H1 (cell line): ENCODE measurements at regions not wholly inside any gene's neighbourhood (a gene's known extent, or its start where the extent isn't known, plus 50 kb on each side); places are given as distances from the start of the nearest gene placed in this dataset.

Experiments used
- CTCF ChIA-PET: fragments of 300-600 bp; sonication (Branson Sonifier 250); formaldehyde crosslinking; loops from one replicate; lab custom pipeline; 2021; ENCODE audit not compliant: partially characterized antibody; lab: Charles Lee
- POLR2A ChIA-PET: fragments of 300-600 bp; sonication (Branson Sonifier 250); formaldehyde crosslinking; loops from one replicate; lab custom pipeline; 2021; ENCODE audit warnings: inconsistent platforms; ENCODE audit not compliant: partially characterized antibody; lab: Charles Lee
- DNase-seq, 2 experiments: peaks; one replicate each; pipeline versions ENCODE4 v3.0.0 to v3.0.0-alpha.2; 2010 to 2022; ENCODE audit warnings: low spot score in 2 of 2, low read depth in 1 of 2, mixed read lengths in 1 of 2
- FAIRE-seq: peaks from 2 replicates; lab custom pipeline; 2011; peaks lifted over from hg19 to GRCh38; lab: Jason Lieb, UNC
- H2AFZ ChIP-seq: 2 replicates; pipeline ENCODE4 v1.8.1; 2012; ENCODE audit warnings: low read length, inconsistent platforms
- H2AK5ac ChIP-seq: 2 replicates; pipeline ENCODE4 v1.6.1; 2013; ENCODE audit warnings: low read depth, low read length
- H2BK120ac ChIP-seq: replicated peaks from 2 replicates; pipeline ENCODE3; 2013; ENCODE audit warnings: low read depth, low read length, inconsistent platforms
- H2BK12ac ChIP-seq: 2 replicates; pipeline ENCODE4 v1.6.1; 2013; ENCODE audit warnings: low read depth, low read length
- H2BK15ac ChIP-seq: 2 replicates; pipeline ENCODE4 v1.6.1; 2013; ENCODE audit warnings: low read length
- H2BK20ac ChIP-seq: 2 replicates; pipeline ENCODE4 v1.6.1; 2013; ENCODE audit warnings: low read length
- H2BK5ac ChIP-seq: 2 replicates; pipeline ENCODE4 v1.6.1; 2013; ENCODE audit warnings: low read depth, low read length
- H3K14ac ChIP-seq: 2 replicates; pipeline ENCODE4 v1.6.1; 2013; ENCODE audit warnings: inconsistent platforms; ENCODE audit not compliant: insufficient read length
- H3K18ac ChIP-seq: 2 replicates; pipeline ENCODE4 v1.6.1; 2013; ENCODE audit warnings: low read length; ENCODE audit errors: extremely low read depth
- H3K23ac ChIP-seq: 2 replicates; pipeline ENCODE4 v1.6.1; 2013; ENCODE audit warnings: inconsistent platforms; ENCODE audit not compliant: insufficient read length
- H3K23me2 ChIP-seq: 2 replicates; pipeline ENCODE4 v1.6.1; 2013; ENCODE audit warnings: low read depth, low read length
- H3K27ac ChIP-seq: 2 replicates; pipeline ENCODE4 v1.6.1; 2011; ENCODE audit warnings: low read depth, low read length, inconsistent platforms
- H3K27me3 ChIP-seq, 4 experiments: replicated peaks in 1 of 4; 1 replicate in 1 of 4; 2 replicates in 3 of 4; pipeline versions ENCODE4 v1.6.1 to v1.8.1; 2011 to 2013; ENCODE audit warnings: low read length in 3 of 4, mild to moderate bottlenecking in 3 of 4, inconsistent platforms in 2 of 4, mixed read lengths in 2 of 4, moderate library complexity in 1 of 4; ENCODE audit not compliant: control insufficient read depth in 3 of 4, insufficient read depth in 3 of 4; ENCODE audit errors: extremely low read depth in 1 of 4
- H3K36me3 ChIP-seq, 4 experiments: 2 replicates each; pipeline versions ENCODE4 v1.6.1 to v1.8.1; 2011 to 2013; ENCODE audit warnings: mild to moderate bottlenecking in 4 of 4, low read length in 3 of 4, moderate library complexity in 2 of 4, control low read depth in 1 of 4, inconsistent platforms in 1 of 4; ENCODE audit not compliant: insufficient read depth in 4 of 4, control insufficient read depth in 2 of 4
- H3K4ac ChIP-seq: replicated peaks from 2 replicates; pipeline ENCODE3; 2013; ENCODE audit warnings: low read length, low read depth, mixed read lengths, inconsistent platforms; ENCODE audit not compliant: insufficient read length
- H3K4me1 ChIP-seq, 4 experiments: replicated peaks in 1 of 4; 1 replicate in 1 of 4; 2 replicates in 3 of 4; pipeline versions ENCODE4 v1.6.1 to v1.8.1; 2011 to 2013; ENCODE audit warnings: low read length in 3 of 4, inconsistent platforms in 2 of 4, mixed read lengths in 1 of 4; ENCODE audit not compliant: insufficient read depth in 4 of 4, control insufficient read depth in 3 of 4
- H3K4me2 ChIP-seq, 2 experiments: 2 replicates each; pipeline versions ENCODE4 v1.6.1 to v1.8.1; 2011 to 2013; ENCODE audit warnings: low read depth in 2 of 2, low read length in 2 of 2, control low read depth in 1 of 2, inconsistent platforms in 1 of 2, mild to moderate bottlenecking in 1 of 2; ENCODE audit not compliant: insufficient read depth in 1 of 2
- H3K4me3 ChIP-seq, 4 experiments: fragments of 200-600, 300-600 bp in 1 of 4; sonication (generic), shearing (Covaris generic), sonication (Bioruptor Twin) in 1 of 4; 2 replicates each; pipeline versions ENCODE4 v1.5.1 to v1.8.1; 2011 to 2016; ENCODE audit warnings: low read length in 4 of 4, low read depth in 3 of 4, control low read depth in 2 of 4, inconsistent platforms in 2 of 4, mild to moderate bottlenecking in 2 of 4, mixed read lengths in 1 of 4, moderate library complexity in 1 of 4; ENCODE audit not compliant: insufficient read depth in 2 of 4; ENCODE audit errors: extremely low read depth in 1 of 4
- H3K56ac ChIP-seq: replicated peaks from 2 replicates; pipeline ENCODE3; 2013; ENCODE audit warnings: low read depth, mild to moderate bottlenecking, mixed read lengths, low read length, inconsistent platforms; ENCODE audit not compliant: insufficient read length
- H3K79me1 ChIP-seq: 2 replicates; pipeline ENCODE4 v1.6.1; 2013; ENCODE audit warnings: low read depth, low read length, control low read depth
- H3K79me2 ChIP-seq, 2 experiments: 2 replicates each; pipeline versions ENCODE4 v1.6.1 to v1.8.1; 2012 to 2013; ENCODE audit warnings: low read length in 2 of 2, mild to moderate bottlenecking in 2 of 2, inconsistent platforms in 1 of 2; ENCODE audit not compliant: insufficient read depth in 2 of 2, control insufficient read depth in 1 of 2
- H3K9ac ChIP-seq, 4 experiments: replicated peaks in 1 of 4; 1 replicate in 1 of 4; 2 replicates in 3 of 4; pipeline versions ENCODE4 v1.6.1 to v1.8.1; 2011 to 2013; ENCODE audit warnings: low read depth in 3 of 4, low read length in 3 of 4, control low read depth in 2 of 4, mild to moderate bottlenecking in 2 of 4, moderate library complexity in 2 of 4, inconsistent platforms in 1 of 4; ENCODE audit errors: extremely low read depth in 1 of 4
- H3K9me3 ChIP-seq, 2 experiments: 2 replicates each; pipeline versions ENCODE4 v1.6.1 to v1.8.1; 2012 to 2013; ENCODE audit warnings: mild to moderate bottlenecking in 2 of 2, moderate library complexity in 2 of 2, control low read depth in 1 of 2, inconsistent platforms in 1 of 2, low read depth in 1 of 2, low read length in 1 of 2, mixed read lengths in 1 of 2; ENCODE audit not compliant: insufficient read depth in 2 of 2
- H4K20me1 ChIP-seq, 2 experiments: replicated peaks in 1 of 2; 2 replicates each; pipeline versions ENCODE3 to v1.8.1; 2011 to 2013; ENCODE audit warnings: inconsistent platforms in 2 of 2, low read length in 2 of 2, mild to moderate bottlenecking in 1 of 2; ENCODE audit not compliant: insufficient read depth in 2 of 2, control insufficient read depth in 1 of 2
- H4K5ac ChIP-seq: 2 replicates; pipeline ENCODE4 v1.6.1; 2013; ENCODE audit warnings: low read length, low read depth, mixed read lengths, inconsistent platforms; ENCODE audit not compliant: insufficient read length
- H4K8ac ChIP-seq: 2 replicates; pipeline ENCODE4 v1.8.0; 2013; ENCODE audit warnings: mild to moderate bottlenecking, moderate library complexity, low read length, inconsistent platforms; ENCODE audit not compliant: insufficient read depth; ENCODE audit errors: extremely low read depth
- H4K91ac ChIP-seq: replicated peaks from 2 replicates; pipeline ENCODE3; 2013; ENCODE audit warnings: low read length, mixed read lengths, inconsistent platforms; ENCODE audit not compliant: insufficient read length
- BACH1 ChIP-seq: IDR thresholded peaks from 2 replicates; pipeline ENCODE4 v1.6.1; 2012; ENCODE audit warnings: low read length, improper control_type of control experiment
- BCL11A ChIP-seq, 2 experiments: IDR thresholded peaks; one replicate each; pipeline ENCODE4 v1.6.1; 2011; ENCODE audit warnings: low read depth in 2 of 2, low read length in 2 of 2, mild to moderate bottlenecking in 2 of 2
- JUND ChIP-seq: IDR thresholded peaks from 2 replicates; pipeline ENCODE4 v1.6.1; 2011; ENCODE audit warnings: mild to moderate bottlenecking, improper control_type of control experiment, low read length
- NRF1 ChIP-seq: IDR thresholded peaks from 2 replicates; pipeline ENCODE4 v1.6.1; 2011; ENCODE audit warnings: mild to moderate bottlenecking, low read depth, low read length, improper control_type of control experiment
- PHF8 ChIP-seq: fragments of 200-600 bp; sonication (generic); conservative IDR thresholded peaks from 2 replicates; pipeline ENCODE4 v1.7.1; 2012; ENCODE audit warnings: low read depth, mild to moderate bottlenecking, inconsistent platforms, low read length, moderate library complexity
- POLR2AphosphoS5 ChIP-seq: IDR thresholded peaks from 2 replicates; pipeline ENCODE4 v1.6.1; 2011; ENCODE audit warnings: low read depth, low read length
- RAD21 ChIP-seq, 2 experiments: IDR thresholded peaks in 1 of 2; conservative IDR thresholded peaks in 1 of 2; 2 replicates each; pipeline ENCODE4 v1.6.1; 2011; ENCODE audit warnings: low read depth in 2 of 2, low read length in 2 of 2, improper control_type of control experiment in 1 of 2, inconsistent platforms in 1 of 2, mild to moderate bottlenecking in 1 of 2, moderate library complexity in 1 of 2
- RFX5 ChIP-seq: IDR thresholded peaks from 2 replicates; pipeline ENCODE4 v1.6.1; 2011; ENCODE audit warnings: low read depth, low read length, improper control_type of control experiment, borderline replicate concordance
- SAP30 ChIP-seq: fragments of 300-600 bp; sonication (generic); IDR thresholded peaks from 2 replicates; pipeline ENCODE4 v1.7.1; 2012; ENCODE audit warnings: low read length, moderate library complexity, mild to moderate bottlenecking, inconsistent platforms; ENCODE audit not compliant: insufficient read depth, insufficient replicate concordance
- SRF ChIP-seq: IDR thresholded peaks from 2 replicates; pipeline ENCODE4 v1.6.1; 2011; ENCODE audit warnings: mild to moderate bottlenecking, low read depth, low read length, moderate library complexity
- SUZ12 ChIP-seq: fragments of 200-600 bp; sonication (generic); IDR thresholded peaks from 2 replicates; pipeline ENCODE4 v1.6.1; 2012; ENCODE audit warnings: mild to moderate bottlenecking, inconsistent platforms, low read length, moderate library complexity, mixed read lengths
- WGBS, 2 experiments: shearing (Covaris generic) in 1 of 2; methylation state at CpG; one replicate each; pipeline versions ENCODE4 v1.1.6 to v1.1.7; 2013 to 2015; ENCODE audit warnings: low lambda C conversion rate in 2 of 2, mixed read lengths in 2 of 2, inconsistent platforms in 1 of 2, low coverage in 1 of 2, missing lambda C conversion rate in 1 of 2; ENCODE audit not compliant: insufficient replicate concordance in 2 of 2, insufficient coverage in 1 of 2, insufficient read length in 1 of 2; ENCODE audit errors: extremely low coverage in 1 of 2, missing lambda C conversion rate in 1 of 2; 5-methylcytosine and 5-hydroxymethylcytosine counted together

DNA sequence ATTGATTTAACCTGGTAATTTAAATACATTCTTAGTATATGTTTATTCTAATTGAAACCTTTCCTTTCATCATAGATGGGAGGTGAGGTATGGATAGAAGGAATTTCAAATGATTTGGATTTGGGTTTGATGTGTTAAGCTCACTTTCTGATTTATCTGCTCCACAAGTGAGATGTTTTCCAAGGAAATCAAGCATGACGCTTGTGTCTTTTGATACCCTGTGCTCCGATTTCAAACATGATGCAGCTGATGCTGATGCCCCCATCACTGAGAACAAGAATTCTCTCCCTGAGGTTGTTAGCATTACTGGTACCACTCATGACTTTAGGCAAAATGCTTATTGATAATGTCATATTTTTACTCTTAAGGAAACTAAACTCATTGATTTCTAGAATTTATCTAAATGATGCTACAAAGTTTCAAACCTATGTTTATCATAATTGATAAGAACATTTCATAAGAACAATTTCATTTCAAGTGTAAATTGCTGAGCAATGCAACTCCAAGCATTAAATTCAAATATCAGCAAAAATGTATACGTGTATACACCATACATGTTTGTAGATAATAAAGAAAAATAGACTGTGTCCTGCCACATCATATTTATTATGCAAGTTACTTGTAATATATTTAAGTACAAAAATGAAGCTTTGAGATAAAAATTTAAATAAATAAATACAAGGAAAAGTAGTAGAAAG is 75.5 kb upstream of the LRIG3 start:
- ChIA-PET CTCF (no interaction called here), POLR2A (no interaction called here)
- H3K56ac ChIP-seq, result no peak overlapping the region
- no peak overlapping the region for H2BK20ac ChIP-seq
- no peak overlapping the region for H3K18ac ChIP-seq
- no peak overlapping the region for H3K27ac ChIP-seq
- no peaks in the 10 kb centered on the region for H3K4me1 ChIP-seq
- H3K79me1 ChIP-seq, result no peaks in the 10 kb centered on the region
- no peak overlapping the region for H4K8ac ChIP-seq
- H2AFZ ChIP-seq, result no peak overlapping the region
- no peak overlapping the region for H2AK5ac ChIP-seq
- no peak overlapping the region for H3K4ac ChIP-seq
- no peak overlapping the region for H2BK15ac ChIP-seq
- H4K91ac ChIP-seq, result no peak overlapping the region
- no peak overlapping the region for H2BK120ac ChIP-seq
- DNase-seq (no peak), FAIRE-seq (no peak)
- H3K4me3 ChIP-seq, result no peak overlapping the region
- no peak overlapping the region for H3K23ac ChIP-seq
- H3K79me2 ChIP-seq, result no peaks in the 10 kb centered on the region
- H3K14ac ChIP-seq, result no peak overlapping the region
- H3K23me2 ChIP-seq, result no peaks in the 10 kb centered on the region
- no peak overlapping the region for H3K9ac ChIP-seq
- no peak overlapping the region for H2BK12ac ChIP-seq
- no peaks in the 10 kb centered on the region for H3K36me3 ChIP-seq
- WGBS, 2 experiments, result 84% methylated on average over 3 of the region's 3 CpGs; no CpG with 5 or more reads in 1 of the 2 experiments
- no peak overlapping the region for H3K4me2 ChIP-seq
- no peaks in the 10 kb centered on the region for H3K9me3 ChIP-seq
- H2BK5ac ChIP-seq, result no peak overlapping the region
- no peaks in the 10 kb centered on the region for H4K20me1 ChIP-seq
- H3K27me3 ChIP-seq, result no peaks in the 10 kb centered on the region
- H4K5ac ChIP-seq, result no peak overlapping the region
- TF ChIP-seq RAD21 (IDR thresholded peaks at IDR 0.05 in 1 of 2, conservative IDR thresholded peaks at IDR 0.05 in 1 of 2; ENCODE audit: low read depth in 2 of 2, low read length in 2 of 2) (no peak), JUND (no peak), SAP30 (no peak), BACH1 (no peak), SUZ12 (no peak), SRF (no peak), BCL11A (IDR thresholded peaks at IDR 0.05; ENCODE audit: low read depth in 2 of 2, low read length in 2 of 2) (no peak), POLR2AphosphoS5 (no peak), RFX5 (no peak), PHF8 (no peak), NRF1 (no peak)
